KG1 (cell line): ENCODE measurements at regions not wholly inside any gene's neighbourhood (a gene's known extent, or its start where the extent isn't known, plus 50 kb on each side); places are given as distances from the start of the nearest gene placed in this dataset.

Experiments used
- DNase-seq: peaks from one replicate; lab custom pipeline; 2025; lab: John Stamatoyannopoulos, UW

GRCh38 chr9:79152306-79152705, 419.5 kb upstream of the TLE4 start:
- DNase-seq: no peak

- no peak for DNase-seq
These were observed 417.0 kb upstream of the TLE4 start for GRCh38 chr9:79154806-79155205.

- DNase-seq: no peak
These were observed 416.5 kb upstream of the TLE4 start for GRCh38 chr9:79155308-79155707.

DNA sequence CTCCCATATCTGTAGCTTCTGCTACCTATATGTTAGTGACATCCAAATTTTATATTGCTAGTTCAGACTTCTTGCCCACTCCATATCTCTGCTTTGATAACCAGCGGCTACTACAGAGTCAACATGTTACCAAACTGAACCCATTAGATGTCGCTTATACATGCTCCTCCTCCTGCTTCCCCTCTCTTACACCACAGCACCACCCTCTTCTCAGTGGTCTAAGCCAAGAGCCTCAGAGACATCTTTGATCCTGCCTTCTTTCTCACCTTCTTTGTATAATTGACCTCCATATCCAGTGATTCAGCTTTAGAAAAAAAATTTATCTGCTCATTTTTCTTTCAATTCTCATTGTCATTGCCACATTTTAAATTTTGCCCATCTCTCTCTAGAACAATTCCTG, 408.2 kb upstream of the TLE4 start:
- no peak for DNase-seq

GRCh38 chr9:79164406-79164805, 407.4 kb upstream of the TLE4 start:
- DNase-seq: no peak

DNA sequence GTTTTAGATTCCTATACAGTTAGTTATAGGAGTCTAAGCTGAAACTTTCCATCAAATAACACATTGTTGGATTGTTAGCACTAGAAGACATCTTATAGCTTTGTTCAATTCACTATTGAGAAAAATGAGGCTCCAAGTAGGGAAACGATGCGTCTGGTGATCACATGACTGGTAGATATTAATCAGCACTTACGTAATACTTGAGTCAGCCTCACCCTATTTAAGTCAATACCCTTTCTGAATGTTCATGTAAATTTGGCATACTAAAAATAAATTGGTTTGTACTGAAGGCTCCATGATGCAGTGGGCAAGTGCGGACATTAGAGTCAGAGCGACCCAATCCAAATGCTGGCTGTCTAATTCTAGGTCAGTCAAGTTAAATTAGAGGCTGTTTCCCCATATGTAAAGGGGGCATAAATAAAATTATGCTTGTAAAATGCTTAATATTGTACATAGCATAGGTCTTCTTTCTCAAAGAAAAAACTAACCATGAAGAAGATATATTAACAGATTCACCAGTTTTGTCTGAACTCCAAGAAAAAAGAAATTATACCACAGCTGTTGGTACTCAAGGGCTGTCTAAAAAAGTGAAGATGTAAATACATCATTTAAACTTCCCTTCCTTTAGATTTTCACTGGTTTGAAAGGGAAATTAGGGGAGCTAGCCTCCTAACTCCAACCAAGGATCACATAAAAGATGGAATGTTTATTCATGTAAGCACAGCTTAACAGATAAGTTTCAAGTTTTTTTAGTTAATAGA, 406.6 kb upstream of the TLE4 start:
- no peak for DNase-seq

GRCh38 chr9:79166005-79166404, 405.8 kb upstream of the TLE4 start:
- DNase-seq: no peak

DNA sequence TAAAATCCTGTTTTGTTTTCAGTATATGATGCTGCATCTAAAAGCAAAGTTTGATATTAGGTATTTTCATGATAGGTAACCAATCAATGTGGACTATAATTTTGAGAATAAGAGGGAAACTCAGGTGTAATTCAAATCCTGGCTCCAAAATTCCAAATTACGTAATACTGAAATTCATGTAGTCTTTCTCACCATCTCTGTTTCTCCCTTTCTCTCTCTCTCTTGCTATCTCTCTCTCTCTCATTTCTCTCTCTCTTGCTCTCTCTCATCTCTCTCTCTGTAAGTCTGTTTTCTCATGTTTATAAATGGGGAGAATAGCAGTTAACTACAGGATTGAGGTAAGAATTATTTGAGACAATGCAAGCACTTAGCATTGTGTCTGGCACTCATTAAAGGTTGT, 401.1 kb upstream of the TLE4 start:
- no peak for DNase-seq

- no peak for DNase-seq
These were observed 397.8 kb upstream of the TLE4 start for GRCh38 chr9:79173932-79174331.

GRCh38 chr9:79176014-79176697, 395.6 kb upstream of the TLE4 start:
- DNase-seq: no peak

GRCh38 chr9:79184831-79185230, 386.9 kb upstream of the TLE4 start:
- no peak for DNase-seq

DNA sequence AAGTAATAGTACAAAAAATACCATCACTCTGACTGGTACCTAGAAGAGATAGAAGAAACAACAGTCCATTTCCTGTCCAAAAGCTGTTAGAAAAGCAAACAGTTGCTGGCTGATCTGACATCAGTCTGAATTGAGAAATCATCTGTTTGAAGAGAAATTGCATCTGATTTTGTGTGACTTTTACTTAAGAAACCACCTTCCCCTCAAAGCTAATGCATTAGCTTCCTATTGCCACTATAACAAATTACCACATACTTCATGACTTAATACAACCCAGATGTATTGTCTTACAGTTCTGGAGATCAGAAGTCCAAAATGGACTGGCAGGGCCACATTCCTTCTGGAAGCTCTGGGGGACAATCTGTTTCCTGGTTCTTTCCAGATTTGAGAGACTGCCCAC, 385.9 kb upstream of the TLE4 start:
- no peak for DNase-seq

GRCh38 chr9:79189511-79189924, 382.2 kb upstream of the TLE4 start:
- no peak for DNase-seq

GRCh38 chr9:79193001-79193400, 378.8 kb upstream of the TLE4 start:
- DNase-seq: no peak

GRCh38 chr9:79193501-79194223, 378.1 kb upstream of the TLE4 start:
- no peak for DNase-seq

- DNase-seq: no peak
These were observed 375.9 kb upstream of the TLE4 start for GRCh38 chr9:79195879-79196278.

DNA sequence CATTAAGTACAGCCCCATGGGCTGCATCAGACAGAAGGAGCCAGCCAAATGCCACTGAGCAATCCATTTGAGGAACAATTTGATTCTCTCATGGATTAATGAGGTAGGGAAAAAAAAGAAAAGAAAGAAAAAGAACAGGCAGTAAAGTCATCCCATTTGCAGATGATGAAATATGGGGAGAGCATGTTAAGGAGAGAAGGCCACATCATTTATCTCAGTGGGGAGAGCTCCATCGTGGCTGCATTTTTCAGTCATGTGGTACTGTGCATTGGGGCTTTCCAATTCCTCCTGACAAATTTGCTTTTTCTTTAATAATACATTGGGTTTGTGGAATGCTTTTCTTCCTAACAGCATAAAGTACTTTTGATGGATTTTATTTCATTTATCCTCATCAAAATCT, 375.2 kb upstream of the TLE4 start:
- DNase-seq: no peak

DNA sequence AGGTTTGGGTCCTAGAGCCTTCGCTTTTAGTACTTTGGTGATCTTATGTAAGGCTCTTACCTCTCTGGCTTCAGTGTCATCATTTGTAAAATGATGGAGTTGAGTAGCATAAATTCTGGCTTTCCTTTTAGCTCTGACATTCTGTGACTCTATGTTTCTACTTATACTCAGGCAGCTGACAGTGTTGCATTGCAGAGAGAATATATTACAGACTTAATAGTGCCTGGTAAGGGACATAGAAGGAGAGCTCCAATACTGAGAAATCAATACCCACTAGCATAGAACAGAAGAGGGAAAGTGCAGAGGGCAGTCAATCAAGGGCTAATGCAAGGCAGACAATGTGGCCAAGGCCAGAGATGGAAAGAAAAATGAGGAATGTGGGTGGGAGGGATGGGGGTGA, 371.4 kb upstream of the TLE4 start:
- DNase-seq: no peak

DNA sequence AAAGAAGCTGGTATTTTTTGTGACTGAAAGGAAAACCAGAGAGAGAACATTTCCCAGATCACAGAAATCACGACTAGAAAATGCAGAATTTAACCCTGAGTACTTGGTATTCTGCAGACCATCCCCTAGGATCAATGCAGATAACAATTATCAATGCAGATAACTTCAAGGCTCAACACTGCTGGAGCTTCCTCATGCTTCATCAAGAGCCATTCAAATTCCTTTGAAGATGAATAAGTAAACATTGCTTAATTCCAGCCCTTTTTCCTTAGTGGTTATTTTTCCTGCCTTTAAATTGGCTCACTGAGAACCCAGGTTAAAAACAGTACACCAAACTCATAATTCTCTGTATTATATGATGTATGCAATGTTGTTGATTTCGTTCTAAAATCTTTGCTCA, 370.1 kb upstream of the TLE4 start:
- no peak for DNase-seq

DNA sequence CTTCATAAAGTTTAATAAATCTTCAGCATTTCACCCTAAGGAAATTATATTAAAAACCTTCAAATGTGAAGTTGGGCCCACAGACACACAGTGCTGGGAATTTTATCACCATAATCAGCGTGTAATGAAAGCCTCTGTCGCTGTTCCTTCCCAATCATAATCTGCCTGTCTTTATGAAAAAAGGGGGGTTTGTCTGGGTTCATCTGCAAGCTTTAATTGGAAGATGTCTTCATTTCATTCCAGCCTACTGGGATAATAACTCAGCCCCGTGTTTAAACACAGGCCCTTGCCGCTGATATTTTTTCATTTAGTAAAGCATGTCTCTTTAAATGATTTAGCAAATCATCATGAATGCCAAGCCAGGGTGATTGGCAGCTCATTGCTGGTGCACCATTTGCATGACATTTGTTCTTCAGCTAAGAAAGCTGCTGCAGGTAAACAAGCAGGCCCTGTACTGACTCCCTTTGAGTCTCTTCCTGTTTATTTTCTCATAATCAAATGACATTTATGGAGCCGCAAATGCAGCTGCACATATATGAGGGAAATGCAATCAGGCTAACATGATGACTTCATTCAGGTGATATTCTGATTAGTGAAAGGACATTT, 362.9 kb upstream of the TLE4 start:
- no peak for DNase-seq

DNA sequence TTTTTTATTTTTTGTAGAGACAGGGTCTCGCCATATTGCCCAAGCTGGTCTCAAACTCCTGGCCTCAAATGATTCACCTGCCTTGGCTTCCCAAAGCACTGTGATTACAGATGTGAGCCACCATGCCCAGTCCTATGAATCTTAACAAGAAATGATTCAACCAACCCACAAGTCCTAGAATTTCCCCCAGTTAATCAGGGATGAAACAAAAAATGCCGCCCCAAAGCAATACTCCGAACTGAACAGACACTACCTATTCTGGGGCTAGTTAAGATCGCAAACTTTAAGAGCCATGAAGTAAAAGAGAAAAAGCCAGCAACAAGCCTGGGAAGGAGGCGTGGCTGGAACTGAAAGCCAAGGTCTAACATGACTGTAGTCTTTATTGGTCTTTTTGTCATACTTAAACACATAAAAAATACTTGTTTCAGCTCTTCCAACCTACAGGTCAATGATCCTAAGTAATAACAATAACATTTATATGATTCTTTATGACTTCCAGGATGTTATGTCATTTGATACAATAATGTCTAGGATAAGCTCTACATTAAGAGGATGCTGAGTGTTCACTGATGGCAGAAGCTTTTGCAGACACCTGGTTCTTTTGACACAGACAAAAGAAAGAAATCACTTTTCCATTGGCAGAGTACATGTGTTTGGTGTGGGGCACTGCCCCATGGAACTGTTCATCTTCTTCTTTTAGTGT, 361.1 kb upstream of the TLE4 start:
- no peak for DNase-seq
